SK-N-SH (cell line): ENCODE measurements at regions not wholly inside any gene's neighbourhood (a gene's known extent, or its start where the extent isn't known, plus 50 kb on each side); places are given as distances from the start of the nearest gene placed in this dataset.

Experiments used
- CTCF ChIA-PET: fragments of 300-600, 350-600 bp; formaldehyde crosslinking; extraction: SDS; loops from one replicate; lab custom pipeline; 2021; lab: Yijun Ruan, JAX
- POLR2A ChIA-PET: fragments of 350-600 bp; sonication (Branson Sonifier 250); formaldehyde crosslinking; extraction: SDS; loops from one replicate; lab custom pipeline; 2020; ENCODE audit warnings: antibody characterized with exemption, inconsistent platforms; lab: Yijun Ruan, JAX
- DNase-seq: peaks from one replicate; pipeline ENCODE4 v3.0.0; 2012
- H2AFZ ChIP-seq: fragments of 200-600 bp; sonication (generic); 2 replicates; pipeline ENCODE4 v1.8.1; 2016; ENCODE audit warnings: antibody characterized with exemption, mild to moderate bottlenecking, low read depth
- H3F3A ChIP-seq: fragments of 200-600 bp; sonication (generic); replicated peaks from 2 replicates; pipeline ENCODE3; 2016; ENCODE audit warnings: antibody characterized with exemption, mild to moderate bottlenecking; ENCODE audit not compliant: insufficient read depth
- H3K27ac ChIP-seq, 2 experiments: fragments of 200-500 bp in 1 of 2; fragments of 200-600 bp in 1 of 2; sonication (Bioruptor generic) in 1 of 2; sonication (generic), shearing (Covaris generic) in 1 of 2; 2 replicates each; pipeline versions ENCODE4 v1.5.1 to v1.6.1; 2014 to 2016; ENCODE audit warnings: low read depth in 2 of 2, inconsistent platforms in 1 of 2, low read length in 1 of 2, mild to moderate bottlenecking in 1 of 2, mixed read lengths in 1 of 2
- H3K27me3 ChIP-seq: fragments of 200-600 bp; sonication (generic), shearing (Covaris generic); 2 replicates; pipeline ENCODE4 v1.6.1; 2016; ENCODE audit warnings: mixed run types; ENCODE audit not compliant: insufficient read depth
- H3K36me3 ChIP-seq, 2 experiments: fragments of 200-500 bp in 1 of 2; fragments of 200-600 bp in 1 of 2; sonication (Bioruptor generic) in 1 of 2; sonication (generic) in 1 of 2; replicated peaks in 1 of 2; 2 replicates each; pipeline versions ENCODE3 to v1.5.1; 2014 to 2016; ENCODE audit warnings: low read length in 1 of 2, mild to moderate bottlenecking in 1 of 2; ENCODE audit not compliant: insufficient read depth in 2 of 2, control insufficient read depth in 1 of 2
- H3K4me1 ChIP-seq, 2 experiments: fragments of 200-500 bp in 1 of 2; fragments of 200-600 bp in 1 of 2; sonication (Bioruptor generic) in 1 of 2; sonication (generic), shearing (Covaris generic) in 1 of 2; 2 replicates each; pipeline versions ENCODE4 v1.5.1 to v1.6.1; 2014 to 2016; ENCODE audit warnings: low read depth in 1 of 2, low read length in 1 of 2, mixed run types in 1 of 2; ENCODE audit not compliant: insufficient read depth in 2 of 2, control insufficient read depth in 1 of 2
- H3K4me2 ChIP-seq: fragments of 200-600 bp; sonication (generic), shearing (Covaris generic); 2 replicates; pipeline ENCODE4 v1.6.1; 2017; ENCODE audit warnings: mixed run types
- H3K4me3 ChIP-seq, 2 experiments: fragments of 200-500 bp in 1 of 2; fragments of 200-600 bp in 1 of 2; sonication (Bioruptor generic) in 1 of 2; sonication (generic), shearing (Covaris generic) in 1 of 2; 2 replicates each; pipeline versions ENCODE4 v1.5.1 to v1.8.1; 2014 to 2016; ENCODE audit warnings: low read depth in 2 of 2, inconsistent platforms in 1 of 2, low read length in 1 of 2, mild to moderate bottlenecking in 1 of 2, mixed read lengths in 1 of 2, moderate library complexity in 1 of 2
- H3K79me2 ChIP-seq: fragments of 200-600 bp; sonication (generic); 2 replicates; pipeline ENCODE4 v1.8.1; 2017; ENCODE audit warnings: mild to moderate bottlenecking; ENCODE audit not compliant: insufficient read depth
- H3K9ac ChIP-seq: fragments of 200-600 bp; sonication (generic); 2 replicates; pipeline ENCODE4 v1.6.1; 2017; ENCODE audit warnings: mixed run types
- H3K9me2 ChIP-seq: fragments of 200-600 bp; sonication (generic); 2 replicates; pipeline ENCODE4 v1.6.1; 2017; ENCODE audit warnings: mixed run types
- H3K9me3 ChIP-seq: fragments of 200-600 bp; sonication (generic); 2 replicates; pipeline ENCODE4 v1.6.1; 2017; ENCODE audit warnings: mixed run types, mild to moderate bottlenecking, moderate library complexity
- H4K20me1 ChIP-seq: fragments of 200-600 bp; sonication (generic); 2 replicates; pipeline ENCODE4 v1.6.1; 2017; ENCODE audit warnings: mild to moderate bottlenecking, mixed run types; ENCODE audit not compliant: insufficient read depth
- CTCF ChIP-seq: fragments of 200-600 bp; sonication (generic); IDR thresholded peaks from 2 replicates; pipeline ENCODE4 v1.6.1; 2017; ENCODE audit warnings: antibody characterized with exemption, mild to moderate bottlenecking, moderate library complexity
- ELF1 ChIP-seq: IDR thresholded peaks from 2 replicates; pipeline ENCODE4 v1.4.0; 2012
- EZH2phosphoT487 ChIP-seq: fragments of 200-600 bp; sonication (generic); IDR thresholded peaks from 2 replicates; pipeline ENCODE4 v1.6.1; 2017; ENCODE audit warnings: low read depth, mixed run types, mild to moderate bottlenecking, antibody characterized with exemption, moderate library complexity, borderline replicate concordance
- FOXJ3 ChIP-seq: sonication (generic); formaldehyde crosslinking; IDR thresholded peaks from 2 replicates; pipeline ENCODE4 v1.5.1; 2020; ENCODE audit warnings: mild to moderate bottlenecking, missing genetic modification reagents
- GABPA ChIP-seq: IDR thresholded peaks from 2 replicates; pipeline ENCODE4 v1.4.0; 2012; ENCODE audit warnings: low read depth, mild to moderate bottlenecking
- JUND ChIP-seq: IDR thresholded peaks from 2 replicates; pipeline ENCODE4 v1.4.0; 2012
- MEF2A ChIP-seq: IDR thresholded peaks from 2 replicates; pipeline ENCODE4 v1.4.0; 2012; ENCODE audit warnings: low read depth, borderline replicate concordance
- NFIC ChIP-seq: IDR thresholded peaks from 2 replicates; pipeline ENCODE4 v1.4.0; 2012; ENCODE audit warnings: borderline replicate concordance
- POLR2AphosphoS5 ChIP-seq: IDR thresholded peaks from 2 replicates; pipeline ENCODE4 v1.6.1; 2012; ENCODE audit warnings: low read depth, low read length
- RAD21 ChIP-seq: IDR thresholded peaks from 2 replicates; pipeline ENCODE4 v1.6.1; 2012; ENCODE audit warnings: mild to moderate bottlenecking, low read length
- RCOR1 ChIP-seq: fragments of 150-350 bp; IDR thresholded peaks from 2 replicates; pipeline ENCODE4 v1.6.1; 2017; ENCODE audit warnings: antibody characterized with exemption, low read length
- RFX5 ChIP-seq: IDR thresholded peaks from 2 replicates; pipeline ENCODE4 v1.6.1; 2012; ENCODE audit warnings: mild to moderate bottlenecking, improper control_type of control experiment, low read length
- RXRA ChIP-seq: IDR thresholded peaks from 2 replicates; pipeline ENCODE4 v1.4.0; 2012; ENCODE audit warnings: low read depth, mild to moderate bottlenecking, borderline replicate concordance
- SIN3A ChIP-seq: IDR thresholded peaks from 2 replicates; pipeline ENCODE4 v1.6.1; 2012; ENCODE audit warnings: low read depth, mild to moderate bottlenecking, low read length, moderate library complexity, borderline replicate concordance
- SMC3 ChIP-seq: IDR thresholded peaks from 2 replicates; pipeline ENCODE4 v1.6.1; 2012; ENCODE audit warnings: low read depth, low read length, improper control_type of control experiment
- TEAD4 ChIP-seq: IDR thresholded peaks from 2 replicates; pipeline ENCODE4 v1.4.0; 2012; ENCODE audit warnings: mild to moderate bottlenecking, borderline replicate concordance; ENCODE audit not compliant: insufficient read depth
- YY1 ChIP-seq: IDR thresholded peaks from 2 replicates; pipeline ENCODE4 v1.4.0; 2012; ENCODE audit warnings: low read depth, mild to moderate bottlenecking
- ZBTB33 ChIP-seq: IDR thresholded peaks from 2 replicates; pipeline ENCODE4 v1.4.0; 2012; ENCODE audit warnings: low read depth, borderline replicate concordance
- WGBS: methylation state at CpG from one replicate; pipeline ENCODE4 v1.1.6; 2017; ENCODE audit warnings: low lambda C conversion rate; 5-methylcytosine and 5-hydroxymethylcytosine counted together

DNA sequence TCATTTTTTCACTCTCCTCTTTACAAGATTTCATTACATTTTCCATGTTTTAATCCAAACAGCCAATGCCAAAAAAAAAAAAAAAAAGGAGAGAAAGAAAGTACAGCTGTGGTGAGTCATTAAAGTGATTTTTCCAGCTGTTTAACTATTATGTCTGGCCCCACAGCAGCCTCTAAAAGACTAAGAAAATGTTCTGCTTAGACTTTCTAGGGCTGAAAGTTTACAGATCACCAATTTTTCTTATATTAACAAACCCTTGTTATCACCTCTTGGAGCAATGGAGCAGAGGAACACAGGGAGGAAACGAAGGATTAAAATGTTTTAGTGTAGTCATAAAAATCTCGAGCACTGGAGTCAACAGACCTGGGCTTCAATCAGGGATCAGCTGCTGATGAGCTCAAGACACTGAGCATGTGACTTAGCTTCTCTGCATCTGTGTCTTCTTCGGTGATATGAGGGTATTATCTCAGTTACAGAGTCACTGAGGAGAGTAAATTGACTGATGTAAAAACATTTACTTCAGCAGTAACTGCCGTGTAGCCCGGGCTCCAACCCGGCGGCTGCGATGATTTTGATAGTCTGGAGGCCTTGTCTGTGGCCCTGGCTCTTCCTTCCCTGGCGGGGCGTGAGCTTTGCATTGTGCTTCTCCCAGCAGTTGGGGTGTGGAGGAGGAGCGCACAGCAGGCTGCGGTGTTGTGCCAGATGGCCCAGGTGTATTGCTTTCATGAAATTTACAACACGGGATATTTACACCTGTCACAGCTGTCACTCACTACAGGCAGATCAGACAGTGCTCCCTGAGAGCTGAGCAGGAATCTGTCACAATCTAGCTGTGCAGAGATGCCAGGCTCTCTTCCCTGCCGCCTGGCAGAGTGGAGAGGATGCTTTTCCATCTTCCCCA lies 298.3 kb upstream of the FZD8 start:
- H3K27ac ChIP-seq, result no peak overlapping the region
- H3K9me3 ChIP-seq, result no peaks in the 10 kb centered on the region
- H3K9ac ChIP-seq, result no peak overlapping the region
- H3K9me2 ChIP-seq, result no peaks in the 10 kb centered on the region
- H3K4me2 ChIP-seq, result no peak overlapping the region
- H3F3A ChIP-seq, result no peaks in the 10 kb centered on the region
- H3K36me3 ChIP-seq, result no peaks in the 10 kb centered on the region
- H4K20me1 ChIP-seq, result no peaks in the 10 kb centered on the region
- ChIA-PET CTCF (no interaction called here), POLR2A (no interaction called here)
- whole genome bisulfite sequencing, result 52% methylated on average over 11 of the region's 14 CpGs
- no peaks in the 10 kb centered on the region for H3K79me2 ChIP-seq
- no peak overlapping the region for H2AFZ ChIP-seq
- no peak for DNase-seq
- no peaks in the 10 kb centered on the region; a peak in 1 of 4 replicates for H3K4me1 ChIP-seq
- H3K27me3 ChIP-seq, result no peaks in the 10 kb centered on the region
- TF ChIP-seq EZH2phosphoT487, result no peak
- no peak for TF ChIP-seq SIN3A
- TF ChIP-seq SMC3, result no peak
- TF ChIP-seq NFIC, result no peak
- TF ChIP-seq GABPA, result no peak
- TF ChIP-seq ZBTB33, result no peak
- no peak for TF ChIP-seq MEF2A
- TF ChIP-seq JUND, result no peak
- no peak for TF ChIP-seq POLR2AphosphoS5
- no peak for TF ChIP-seq TEAD4
- no peak for TF ChIP-seq ELF1
- no peak for TF ChIP-seq RXRA
- no peak for TF ChIP-seq RCOR1
- no peak for TF ChIP-seq FOXJ3 (CRISPR knock-in tag)
- TF ChIP-seq CTCF, result no peak
- TF ChIP-seq RAD21, result no peak
- no peak for TF ChIP-seq RFX5
- no peak for TF ChIP-seq YY1
- H3K4me3 ChIP-seq, result no peak overlapping the region
